ENCODE measurements at regions not wholly inside any gene's neighbourhood (a gene's known extent, or its start where the extent isn't known, plus 50 kb on each side); places are given as distances from the start of the nearest gene placed in this dataset.

DNA sequence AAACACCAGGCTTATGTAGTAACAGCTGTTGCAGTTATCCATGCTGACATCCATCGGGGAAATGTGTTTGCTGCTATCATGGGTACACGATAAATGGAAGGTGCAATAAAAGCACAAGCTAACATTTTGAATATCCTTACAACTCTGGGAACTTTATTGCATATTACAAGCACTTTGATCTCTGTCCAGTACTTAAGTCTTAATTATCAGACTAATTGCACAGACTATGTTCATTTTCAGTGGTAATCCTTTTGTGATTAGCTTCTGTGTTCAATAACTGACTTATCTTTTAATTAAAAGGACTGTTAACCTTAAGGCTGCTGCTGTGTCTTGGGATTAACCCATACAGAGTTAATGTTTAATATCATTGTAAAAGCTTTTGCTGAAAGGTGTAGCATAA lies 101.4 kb upstream of the ATP5MC3 start:
- TF ChIP-seq, protein P1, sequence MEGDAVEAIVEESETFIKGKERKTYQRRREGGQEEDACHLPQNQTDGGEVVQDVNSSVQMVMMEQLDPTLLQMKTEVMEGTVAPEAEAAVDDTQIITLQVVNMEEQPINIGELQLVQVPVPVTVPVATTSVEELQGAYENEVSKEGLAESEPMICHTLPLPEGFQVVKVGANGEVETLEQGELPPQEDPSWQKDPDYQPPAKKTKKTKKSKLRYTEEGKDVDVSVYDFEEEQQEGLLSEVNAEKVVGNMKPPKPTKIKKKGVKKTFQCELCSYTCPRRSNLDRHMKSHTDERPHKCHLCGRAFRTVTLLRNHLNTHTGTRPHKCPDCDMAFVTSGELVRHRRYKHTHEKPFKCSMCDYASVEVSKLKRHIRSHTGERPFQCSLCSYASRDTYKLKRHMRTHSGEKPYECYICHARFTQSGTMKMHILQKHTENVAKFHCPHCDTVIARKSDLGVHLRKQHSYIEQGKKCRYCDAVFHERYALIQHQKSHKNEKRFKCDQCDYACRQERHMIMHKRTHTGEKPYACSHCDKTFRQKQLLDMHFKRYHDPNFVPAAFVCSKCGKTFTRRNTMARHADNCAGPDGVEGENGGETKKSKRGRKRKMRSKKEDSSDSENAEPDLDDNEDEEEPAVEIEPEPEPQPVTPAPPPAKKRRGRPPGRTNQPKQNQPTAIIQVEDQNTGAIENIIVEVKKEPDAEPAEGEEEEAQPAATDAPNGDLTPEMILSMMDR (IDR thresholded peaks at IDR 0.05): no peak
- no peak for TF ChIP-seq EP300 (IDR thresholded peaks at IDR 0.05)
- TF ChIP-seq POLR2A (IDR thresholded peaks at IDR 0.05): no peak
- TF ChIP-seq POLR2AphosphoS5 (IDR thresholded peaks at IDR 0.05): no peak
